HCT116 (cell line): ENCODE measurements at regions not wholly inside any gene's neighbourhood (a gene's known extent, or its start where the extent isn't known, plus 50 kb on each side); places are given as distances from the start of the nearest gene placed in this dataset.

Experiments
- ATAC-seq: fragments of 200-7000 bp; cut with Tn5 transposase; 2 replicates; pipeline ENCODE4 v1.9.1; 2020; ENCODE audit warnings: mild to moderate bottlenecking, moderate library complexity
- BruUV-seq: library from RNA; stranded (reverse); fragments of 400-500 nt; replicated peaks from 2 replicates; lab custom pipeline; 2021; lab: Mats Ljungman, UMichigan
- CTCF ChIA-PET: fragments of 300-600 bp; sonication (Branson Sonifier 250); formaldehyde crosslinking; loops from one replicate; lab custom pipeline; 2021; ENCODE audit warnings: antibody characterized with exemption; lab: Charles Lee
- POLR2A ChIA-PET: fragments of 300-600, 350-600 bp; sonication (Branson Sonifier 250); formaldehyde crosslinking; loops from one replicate; lab custom pipeline; 2021; ENCODE audit warnings: antibody characterized with exemption; lab: Charles Lee
- RAD21 ChIA-PET, 2 experiments: fragments of 300-600 bp; sonication (Branson Sonifier 250); formaldehyde crosslinking; loops; one replicate each; lab custom pipeline; 2023; ENCODE audit warnings: low total read pairs in 2 of 2; ENCODE audit not compliant: uncharacterized antibody in 2 of 2, unreplicated experiment in 2 of 2, low non-redundant PET in 1 of 2; lab: Charles Lee
- DNase-seq: peaks from one replicate; pipeline ENCODE4 v3.0.0-alpha.2; 2010; ENCODE audit warnings: low read depth, low spot score
- H2AFZ ChIP-seq: fragments of 200-600 bp; shearing (Covaris generic), sonication (generic); 2 replicates; pipeline ENCODE4 v1.6.1; 2017; ENCODE audit warnings: low read depth, mixed run types, mixed read lengths, antibody characterized with exemption, low read length; ENCODE audit not compliant: poor library complexity, severe bottlenecking
- H3K27ac ChIP-seq: 2 replicates; pipeline ENCODE4 v1.5.1; 2012; ENCODE audit warnings: low read depth, low read length
- H3K27me3 ChIP-seq: fragments of 200-600 bp; sonication (generic); 2 replicates; pipeline ENCODE4 v1.6.1; 2016; ENCODE audit warnings: mixed run types, low read length, mixed read lengths; ENCODE audit not compliant: insufficient read depth
- H3K36me3 ChIP-seq, 2 experiments: fragments of 200-500 bp in 1 of 2; fragments of 200-600 bp in 1 of 2; sonication (Bioruptor generic) in 1 of 2; sonication (generic) in 1 of 2; 2 replicates each; pipeline versions ENCODE4 v1.5.1 to v1.6.1; 2014 to 2016; ENCODE audit warnings: low read length in 2 of 2, inconsistent platforms in 1 of 2, mixed read lengths in 1 of 2, mixed run types in 1 of 2; ENCODE audit not compliant: insufficient read depth in 2 of 2, control insufficient read depth in 1 of 2
- H3K4me1 ChIP-seq, 2 experiments: fragments of 200-600 bp in 1 of 2; sonication (generic) in 1 of 2; 2 replicates each; pipeline versions ENCODE4 v1.5.1 to v1.6.1; 2012 to 2017; ENCODE audit warnings: low read length in 2 of 2, inconsistent platforms in 1 of 2, mild to moderate bottlenecking in 1 of 2, mixed read lengths in 1 of 2, mixed run types in 1 of 2, moderate library complexity in 1 of 2; ENCODE audit not compliant: insufficient read depth in 2 of 2, control insufficient read depth in 1 of 2
- H3K4me2 ChIP-seq: fragments of 200-600 bp; sonication (generic); 2 replicates; pipeline ENCODE4 v1.6.1; 2017; ENCODE audit warnings: mixed run types, low read length, mixed read lengths
- H3K4me3 ChIP-seq, 2 experiments: fragments of 200-600 bp in 1 of 2; sonication (generic) in 1 of 2; replicated peaks in 1 of 2; 2 replicates each; pipeline ENCODE4 v1.5.1; 2011 to 2016; ENCODE audit warnings: low read length in 2 of 2, control low read depth in 1 of 2, low read depth in 1 of 2, mild to moderate bottlenecking in 1 of 2, mixed read lengths in 1 of 2, mixed run types in 1 of 2
- H3K79me2 ChIP-seq: fragments of 200-600 bp; sonication (generic); 2 replicates; pipeline ENCODE4 v1.6.1; 2017; ENCODE audit warnings: mild to moderate bottlenecking, mixed run types, low read length, moderate library complexity, mixed read lengths; ENCODE audit not compliant: insufficient read depth
- H3K9ac ChIP-seq: fragments of 200-600 bp; sonication (generic); 2 replicates; pipeline ENCODE4 v1.6.1; 2016; ENCODE audit warnings: low read length, mixed read lengths
- H3K9me2 ChIP-seq: fragments of 200-600 bp; sonication (generic), shearing (Covaris generic); 2 replicates; pipeline ENCODE4 v1.6.1; 2017; ENCODE audit warnings: mixed run types, mild to moderate bottlenecking, moderate library complexity; ENCODE audit not compliant: insufficient read depth
- H3K9me3 ChIP-seq, 2 experiments: fragments of 200-500 bp in 1 of 2; fragments of 200-600 bp in 1 of 2; sonication (Bioruptor generic) in 1 of 2; sonication (generic) in 1 of 2; 2 replicates each; pipeline ENCODE4 v1.6.1; 2014 to 2017; ENCODE audit warnings: low read length in 2 of 2, mixed read lengths in 2 of 2, inconsistent platforms in 1 of 2, low read depth in 1 of 2, mild to moderate bottlenecking in 1 of 2, mixed run types in 1 of 2, moderate library complexity in 1 of 2; ENCODE audit not compliant: control insufficient read depth in 1 of 2, insufficient read depth in 1 of 2
- H4K20me1 ChIP-seq: fragments of 200-600 bp; sonication (generic), shearing (Covaris generic); 2 replicates; pipeline ENCODE4 v1.6.1; 2017; ENCODE audit warnings: mixed run types, mild to moderate bottlenecking, moderate library complexity; ENCODE audit not compliant: insufficient read depth
- CBX3 ChIP-seq: IDR thresholded peaks from 2 replicates; pipeline ENCODE4 v1.6.1; 2012; ENCODE audit warnings: low read depth
- CEBPB ChIP-seq: IDR thresholded peaks from 2 replicates; pipeline ENCODE4 v1.6.1; 2012; ENCODE audit warnings: low read depth
- EGR1 ChIP-seq: IDR thresholded peaks from 2 replicates; pipeline ENCODE4 v1.6.1; 2012; ENCODE audit warnings: low read depth
- ELF1 ChIP-seq: IDR thresholded peaks from 2 replicates; pipeline ENCODE4 v1.6.1; 2012; ENCODE audit warnings: low read depth, borderline replicate concordance
- FOSL1 ChIP-seq: IDR thresholded peaks from 2 replicates; pipeline ENCODE4 v1.6.1; 2012; ENCODE audit warnings: low read depth
- POLR2A ChIP-seq: IDR thresholded peaks from 2 replicates; pipeline ENCODE4 v1.7.0; 2011; ENCODE audit warnings: borderline replicate concordance; ENCODE audit not compliant: insufficient read depth, insufficient read length; ENCODE audit errors: extremely low read depth
- POLR2AphosphoS5 ChIP-seq: IDR thresholded peaks from 2 replicates; pipeline ENCODE4 v1.6.1; 2011; ENCODE audit warnings: mild to moderate bottlenecking, low read depth, low read length, moderate library complexity
- RAD21 ChIP-seq: IDR thresholded peaks from 2 replicates; pipeline ENCODE4 v1.6.1; 2012; ENCODE audit warnings: low read depth, mild to moderate bottlenecking
- SIN3A ChIP-seq: IDR thresholded peaks from 2 replicates; pipeline ENCODE4 v1.6.1; 2012; ENCODE audit warnings: low read depth
- TCF7L2 ChIP-seq: IDR thresholded peaks from 2 replicates; pipeline ENCODE4 v1.7.0; 2011; ENCODE audit warnings: borderline replicate concordance, inconsistent platforms; ENCODE audit not compliant: insufficient read depth, insufficient read length; ENCODE audit errors: extremely low read depth
- YY1 ChIP-seq: IDR thresholded peaks from 2 replicates; pipeline ENCODE4 v1.6.1; 2011; ENCODE audit warnings: low read length, low read depth, moderate library complexity, mild to moderate bottlenecking; ENCODE audit not compliant: insufficient replicate concordance; ENCODE audit errors: extremely low read depth
- ZNF274 ChIP-seq: fragments of 200-500 bp; sonication (Bioruptor generic); IDR thresholded peaks from 2 replicates; pipeline ENCODE4 v1.6.1; 2014; ENCODE audit warnings: mild to moderate bottlenecking, low read depth, low read length, inconsistent platforms
- intact Hi-C: fragments of 100-400 bp; cut with micrococcal nuclease; formaldehyde crosslinking; loops from 2 replicates; pipeline ENCODE4 v1.10.0; 2022
- TF ChIP-seq, protein P1 (sequence below): IDR thresholded peaks from 2 replicates; pipeline ENCODE4 v1.6.1; 2012; ENCODE audit warnings: low read depth
- TF ChIP-seq, protein P2 (sequence below): IDR thresholded peaks from 2 replicates; pipeline ENCODE4 v1.6.1; 2012

DNA sequence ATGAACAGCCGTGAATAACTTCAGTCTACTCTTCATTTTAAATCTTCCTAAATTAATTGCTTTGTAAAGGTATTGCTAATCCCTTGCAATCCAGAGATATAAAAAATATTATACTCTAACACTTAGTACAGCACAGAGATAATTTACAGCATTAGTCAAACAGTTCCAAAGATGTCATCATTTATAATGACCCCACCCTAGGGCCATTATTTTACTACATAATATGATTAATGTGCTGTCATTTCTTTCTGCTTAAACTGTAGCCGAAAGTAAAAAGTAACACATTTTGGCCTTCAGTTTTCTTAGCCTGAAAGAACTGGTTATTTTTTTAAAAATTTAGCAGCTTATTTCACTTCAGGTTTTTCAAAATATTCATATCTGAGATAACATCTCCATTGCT, 256.3 kb upstream of the RFC3 start:
- BruUV-seq: no TSS peak
- TF ChIP-seq CBX3 (no peak), POLR2AphosphoS5 (no peak)
- TF ChIP-seq, protein P1, sequence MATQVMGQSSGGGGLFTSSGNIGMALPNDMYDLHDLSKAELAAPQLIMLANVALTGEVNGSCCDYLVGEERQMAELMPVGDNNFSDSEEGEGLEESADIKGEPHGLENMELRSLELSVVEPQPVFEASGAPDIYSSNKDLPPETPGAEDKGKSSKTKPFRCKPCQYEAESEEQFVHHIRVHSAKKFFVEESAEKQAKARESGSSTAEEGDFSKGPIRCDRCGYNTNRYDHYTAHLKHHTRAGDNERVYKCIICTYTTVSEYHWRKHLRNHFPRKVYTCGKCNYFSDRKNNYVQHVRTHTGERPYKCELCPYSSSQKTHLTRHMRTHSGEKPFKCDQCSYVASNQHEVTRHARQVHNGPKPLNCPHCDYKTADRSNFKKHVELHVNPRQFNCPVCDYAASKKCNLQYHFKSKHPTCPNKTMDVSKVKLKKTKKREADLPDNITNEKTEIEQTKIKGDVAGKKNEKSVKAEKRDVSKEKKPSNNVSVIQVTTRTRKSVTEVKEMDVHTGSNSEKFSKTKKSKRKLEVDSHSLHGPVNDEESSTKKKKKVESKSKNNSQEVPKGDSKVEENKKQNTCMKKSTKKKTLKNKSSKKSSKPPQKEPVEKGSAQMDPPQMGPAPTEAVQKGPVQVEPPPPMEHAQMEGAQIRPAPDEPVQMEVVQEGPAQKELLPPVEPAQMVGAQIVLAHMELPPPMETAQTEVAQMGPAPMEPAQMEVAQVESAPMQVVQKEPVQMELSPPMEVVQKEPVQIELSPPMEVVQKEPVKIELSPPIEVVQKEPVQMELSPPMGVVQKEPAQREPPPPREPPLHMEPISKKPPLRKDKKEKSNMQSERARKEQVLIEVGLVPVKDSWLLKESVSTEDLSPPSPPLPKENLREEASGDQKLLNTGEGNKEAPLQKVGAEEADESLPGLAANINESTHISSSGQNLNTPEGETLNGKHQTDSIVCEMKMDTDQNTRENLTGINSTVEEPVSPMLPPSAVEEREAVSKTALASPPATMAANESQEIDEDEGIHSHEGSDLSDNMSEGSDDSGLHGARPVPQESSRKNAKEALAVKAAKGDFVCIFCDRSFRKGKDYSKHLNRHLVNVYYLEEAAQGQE: no peak
- TF ChIP-seq, all 23 proteins: peak for 0
- Histone ChIP-seq H3K4me1 (no peaks in the 10 kb centered on the region), H3K9ac (no peak overlapping the region), H4K20me1 (no peaks in the 10 kb centered on the region), H3K79me2 (no peaks in the 10 kb centered on the region), H3K4me2 (no peak overlapping the region), H3K9me3 (no peaks in the 10 kb centered on the region), H3K9me2 (no peaks in the 10 kb centered on the region), H2AFZ (no peak overlapping the region), H3K4me3 (no peak overlapping the region), H3K36me3 (no peaks in the 10 kb centered on the region), H3K27me3 (no peaks in the 10 kb centered on the region), H3K27ac (no peak overlapping the region)
- intact Hi-C loops: no loop called here
- CTCF ChIA-PET: interaction anchor here (1.6 kb wide), 1 partner anchor 19 kb away, joined by 4 read pairs; no protein-coding TSS in a partner anchor
- RAD21 ChIA-PET: no interaction called here
- DNase-seq: no peak
- ATAC-seq: no peak
- POLR2A ChIA-PET: no interaction called here

DNA sequence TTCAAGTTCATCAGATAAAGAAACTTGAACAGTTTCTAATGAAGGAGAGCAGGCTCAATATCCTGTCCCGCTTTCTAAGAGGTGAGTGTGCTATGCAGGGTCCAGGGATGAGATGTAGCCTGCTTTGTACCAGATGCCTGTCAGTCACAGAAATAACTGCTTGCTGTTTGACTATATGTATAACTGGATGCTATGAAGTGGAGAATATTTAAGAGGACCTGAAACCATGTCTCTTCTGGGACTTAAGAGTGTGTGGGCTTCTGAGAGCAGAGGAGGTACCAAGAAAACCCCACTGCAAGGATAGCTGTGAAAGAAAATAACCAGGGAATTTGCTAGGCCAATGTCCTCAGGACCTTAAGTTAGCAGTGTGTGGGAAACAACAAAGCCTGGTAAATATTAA, 246.3 kb upstream of the RFC3 start:
- no peak overlapping the region for H3K27ac ChIP-seq
- no peaks in the 10 kb centered on the region for H3K9me2 ChIP-seq
- no peak overlapping the region for H2AFZ ChIP-seq
- H3K79me2 ChIP-seq: no peaks in the 10 kb centered on the region
- no peak for DNase-seq
- H4K20me1 ChIP-seq: no peaks in the 10 kb centered on the region
- no peak overlapping the region for H3K4me3 ChIP-seq
- POLR2A ChIA-PET: no interaction called here
- H3K4me2 ChIP-seq: no peak overlapping the region
- no peaks in the 10 kb centered on the region for H3K4me1 ChIP-seq
- intact Hi-C loops: no loop called here
- H3K36me3 ChIP-seq: no peaks in the 10 kb centered on the region
- RAD21 ChIA-PET: no interaction called here
- BruUV-seq: no TSS peak
- no peak for ATAC-seq
- H3K27me3 ChIP-seq: no peaks in the 10 kb centered on the region
- H3K9me3 ChIP-seq: no peaks in the 10 kb centered on the region
- CTCF ChIA-PET: no interaction called here
- no peak overlapping the region for H3K9ac ChIP-seq
- no peak for TF ChIP-seq RAD21
- TF ChIP-seq EGR1: no peak
- TF ChIP-seq, protein P1: no peak
- TF ChIP-seq, protein P2, sequence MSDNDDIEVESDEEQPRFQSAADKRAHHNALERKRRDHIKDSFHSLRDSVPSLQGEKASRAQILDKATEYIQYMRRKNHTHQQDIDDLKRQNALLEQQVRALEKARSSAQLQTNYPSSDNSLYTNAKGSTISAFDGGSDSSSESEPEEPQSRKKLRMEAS: no peak
- no peak for TF ChIP-seq CBX3
- TF ChIP-seq ZNF274: no peak
- TF ChIP-seq ELF1: no peak
- TF ChIP-seq YY1: no peak
- TF ChIP-seq TCF7L2: no peak
- no peak for TF ChIP-seq CEBPB
- TF ChIP-seq SIN3A: no peak
- no peak for TF ChIP-seq POLR2A
- no peak for TF ChIP-seq POLR2AphosphoS5
- TF ChIP-seq FOSL1: no peak
